SK-N-SH (cell line): ENCODE measurements at regions not wholly inside any gene's neighbourhood (a gene's known extent, or its start where the extent isn't known, plus 50 kb on each side); places are given as distances from the start of the nearest gene placed in this dataset.

ENCODE experiments used
- CTCF ChIA-PET: fragments of 300-600, 350-600 bp; formaldehyde crosslinking; extraction: SDS; loops from one replicate; lab custom pipeline; 2021; lab: Yijun Ruan, JAX
- POLR2A ChIA-PET: fragments of 350-600 bp; sonication (Branson Sonifier 250); formaldehyde crosslinking; extraction: SDS; loops from one replicate; lab custom pipeline; 2020; ENCODE audit warnings: antibody characterized with exemption, inconsistent platforms; lab: Yijun Ruan, JAX
- DNase-seq: peaks from one replicate; pipeline ENCODE4 v3.0.0; 2012
- H2AFZ ChIP-seq: fragments of 200-600 bp; sonication (generic); 2 replicates; pipeline ENCODE4 v1.8.1; 2016; ENCODE audit warnings: antibody characterized with exemption, mild to moderate bottlenecking, low read depth
- H3F3A ChIP-seq: fragments of 200-600 bp; sonication (generic); replicated peaks from 2 replicates; pipeline ENCODE3; 2016; ENCODE audit warnings: antibody characterized with exemption, mild to moderate bottlenecking; ENCODE audit not compliant: insufficient read depth
- H3K27ac ChIP-seq, 2 experiments: fragments of 200-500 bp in 1 of 2; fragments of 200-600 bp in 1 of 2; sonication (Bioruptor generic) in 1 of 2; sonication (generic), shearing (Covaris generic) in 1 of 2; 2 replicates each; pipeline versions ENCODE4 v1.5.1 to v1.6.1; 2014 to 2016; ENCODE audit warnings: low read depth in 2 of 2, inconsistent platforms in 1 of 2, low read length in 1 of 2, mild to moderate bottlenecking in 1 of 2, mixed read lengths in 1 of 2
- H3K27me3 ChIP-seq: fragments of 200-600 bp; sonication (generic), shearing (Covaris generic); 2 replicates; pipeline ENCODE4 v1.6.1; 2016; ENCODE audit warnings: mixed run types; ENCODE audit not compliant: insufficient read depth
- H3K36me3 ChIP-seq, 2 experiments: fragments of 200-500 bp in 1 of 2; fragments of 200-600 bp in 1 of 2; sonication (Bioruptor generic) in 1 of 2; sonication (generic) in 1 of 2; replicated peaks in 1 of 2; 2 replicates each; pipeline versions ENCODE3 to v1.5.1; 2014 to 2016; ENCODE audit warnings: low read length in 1 of 2, mild to moderate bottlenecking in 1 of 2; ENCODE audit not compliant: insufficient read depth in 2 of 2, control insufficient read depth in 1 of 2
- H3K4me1 ChIP-seq, 2 experiments: fragments of 200-500 bp in 1 of 2; fragments of 200-600 bp in 1 of 2; sonication (Bioruptor generic) in 1 of 2; sonication (generic), shearing (Covaris generic) in 1 of 2; 2 replicates each; pipeline versions ENCODE4 v1.5.1 to v1.6.1; 2014 to 2016; ENCODE audit warnings: low read depth in 1 of 2, low read length in 1 of 2, mixed run types in 1 of 2; ENCODE audit not compliant: insufficient read depth in 2 of 2, control insufficient read depth in 1 of 2
- H3K4me2 ChIP-seq: fragments of 200-600 bp; sonication (generic), shearing (Covaris generic); 2 replicates; pipeline ENCODE4 v1.6.1; 2017; ENCODE audit warnings: mixed run types
- H3K4me3 ChIP-seq, 2 experiments: fragments of 200-500 bp in 1 of 2; fragments of 200-600 bp in 1 of 2; sonication (Bioruptor generic) in 1 of 2; sonication (generic), shearing (Covaris generic) in 1 of 2; 2 replicates each; pipeline versions ENCODE4 v1.5.1 to v1.8.1; 2014 to 2016; ENCODE audit warnings: low read depth in 2 of 2, inconsistent platforms in 1 of 2, low read length in 1 of 2, mild to moderate bottlenecking in 1 of 2, mixed read lengths in 1 of 2, moderate library complexity in 1 of 2
- H3K79me2 ChIP-seq: fragments of 200-600 bp; sonication (generic); 2 replicates; pipeline ENCODE4 v1.8.1; 2017; ENCODE audit warnings: mild to moderate bottlenecking; ENCODE audit not compliant: insufficient read depth
- H3K9ac ChIP-seq: fragments of 200-600 bp; sonication (generic); 2 replicates; pipeline ENCODE4 v1.6.1; 2017; ENCODE audit warnings: mixed run types
- H3K9me2 ChIP-seq: fragments of 200-600 bp; sonication (generic); 2 replicates; pipeline ENCODE4 v1.6.1; 2017; ENCODE audit warnings: mixed run types
- H3K9me3 ChIP-seq: fragments of 200-600 bp; sonication (generic); 2 replicates; pipeline ENCODE4 v1.6.1; 2017; ENCODE audit warnings: mixed run types, mild to moderate bottlenecking, moderate library complexity
- H4K20me1 ChIP-seq: fragments of 200-600 bp; sonication (generic); 2 replicates; pipeline ENCODE4 v1.6.1; 2017; ENCODE audit warnings: mild to moderate bottlenecking, mixed run types; ENCODE audit not compliant: insufficient read depth
- CHD2 ChIP-seq: fragments of 150-350 bp; IDR thresholded peaks from 2 replicates; pipeline ENCODE4 v1.6.1; 2018; ENCODE audit warnings: low read length; ENCODE audit not compliant: partially characterized antibody
- CTCF ChIP-seq: fragments of 200-600 bp; sonication (generic); IDR thresholded peaks from 2 replicates; pipeline ENCODE4 v1.6.1; 2017; ENCODE audit warnings: antibody characterized with exemption, mild to moderate bottlenecking, moderate library complexity
- ELF1 ChIP-seq: IDR thresholded peaks from 2 replicates; pipeline ENCODE4 v1.4.0; 2012
- EP300 ChIP-seq, 2 experiments: IDR thresholded peaks; 2 replicates each; pipeline versions ENCODE4 v1.4.0 to v1.6.1; 2012; ENCODE audit warnings: borderline replicate concordance in 1 of 2, low read depth in 1 of 2, low read length in 1 of 2
- FOSL2 ChIP-seq: IDR thresholded peaks from 2 replicates; pipeline ENCODE4 v1.4.0; 2012; ENCODE audit warnings: low read depth, mild to moderate bottlenecking, moderate library complexity, borderline replicate concordance
- FOXJ3 ChIP-seq: sonication (generic); formaldehyde crosslinking; IDR thresholded peaks from 2 replicates; pipeline ENCODE4 v1.5.1; 2020; ENCODE audit warnings: mild to moderate bottlenecking, missing genetic modification reagents
- FOXM1 ChIP-seq: IDR thresholded peaks from 2 replicates; pipeline ENCODE4 v1.4.0; 2012; ENCODE audit warnings: low read depth, mild to moderate bottlenecking
- GABPA ChIP-seq: IDR thresholded peaks from 2 replicates; pipeline ENCODE4 v1.4.0; 2012; ENCODE audit warnings: low read depth, mild to moderate bottlenecking
- MEF2A ChIP-seq: IDR thresholded peaks from 2 replicates; pipeline ENCODE4 v1.4.0; 2012; ENCODE audit warnings: low read depth, borderline replicate concordance
- NFIC ChIP-seq: IDR thresholded peaks from 2 replicates; pipeline ENCODE4 v1.4.0; 2012; ENCODE audit warnings: borderline replicate concordance
- NRF1 ChIP-seq: IDR thresholded peaks from 2 replicates; pipeline ENCODE4 v1.6.1; 2012; ENCODE audit warnings: low read depth, mild to moderate bottlenecking, low read length
- POLR2AphosphoS5 ChIP-seq: IDR thresholded peaks from 2 replicates; pipeline ENCODE4 v1.6.1; 2012; ENCODE audit warnings: low read depth, low read length
- RAD21 ChIP-seq: IDR thresholded peaks from 2 replicates; pipeline ENCODE4 v1.6.1; 2012; ENCODE audit warnings: mild to moderate bottlenecking, low read length
- RCOR1 ChIP-seq: fragments of 150-350 bp; IDR thresholded peaks from 2 replicates; pipeline ENCODE4 v1.6.1; 2017; ENCODE audit warnings: antibody characterized with exemption, low read length
- RXRA ChIP-seq: IDR thresholded peaks from 2 replicates; pipeline ENCODE4 v1.4.0; 2012; ENCODE audit warnings: low read depth, mild to moderate bottlenecking, borderline replicate concordance
- SMC3 ChIP-seq: IDR thresholded peaks from 2 replicates; pipeline ENCODE4 v1.6.1; 2012; ENCODE audit warnings: low read depth, low read length, improper control_type of control experiment
- TCF12 ChIP-seq: IDR thresholded peaks from 2 replicates; pipeline ENCODE4 v1.4.0; 2012
- TEAD4 ChIP-seq: IDR thresholded peaks from 2 replicates; pipeline ENCODE4 v1.4.0; 2012; ENCODE audit warnings: mild to moderate bottlenecking, borderline replicate concordance; ENCODE audit not compliant: insufficient read depth
- WGBS: methylation state at CpG from one replicate; pipeline ENCODE4 v1.1.6; 2017; ENCODE audit warnings: low lambda C conversion rate; 5-methylcytosine and 5-hydroxymethylcytosine counted together
- TF ChIP-seq, protein P1 (sequence below): IDR thresholded peaks from 2 replicates; pipeline ENCODE4 v1.4.0; 2012; ENCODE audit warnings: low read depth, borderline replicate concordance
- TF ChIP-seq, protein P2 (sequence below): IDR thresholded peaks from 2 replicates; pipeline ENCODE4 v1.4.0; 2012; ENCODE audit warnings: low read depth

DNA sequence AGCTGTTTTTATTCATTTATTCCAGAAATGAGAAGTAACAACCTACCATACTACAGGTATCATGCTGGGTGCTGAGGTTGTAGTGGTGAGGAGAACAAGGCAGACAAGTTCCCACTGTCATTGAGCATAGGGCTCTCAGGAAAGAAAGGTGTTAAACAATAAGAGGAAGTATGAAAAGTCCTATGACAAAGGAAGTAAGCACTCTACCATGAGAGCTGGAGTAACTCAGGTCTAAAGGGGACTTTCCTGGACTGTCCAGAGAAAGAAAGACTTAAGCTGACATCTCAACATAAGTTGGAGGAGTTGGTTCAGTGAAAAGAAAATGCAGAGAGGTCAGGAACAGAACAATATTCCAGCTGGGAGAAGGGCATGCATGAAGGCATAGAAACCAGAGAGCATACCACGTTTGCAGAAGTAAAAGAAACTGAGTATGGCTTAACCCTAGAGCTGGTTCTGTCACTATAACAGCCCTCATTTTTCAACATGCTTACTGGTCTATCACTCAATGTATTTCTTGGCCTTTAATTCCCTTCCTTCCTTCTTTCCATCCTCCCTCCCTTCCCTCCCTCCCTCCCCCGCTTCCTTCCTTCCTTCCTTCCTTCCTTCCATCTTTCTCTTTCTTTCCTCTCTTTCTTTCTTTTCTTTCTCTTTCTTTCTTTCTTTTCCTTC, 137.8 kb upstream of the BDNF start:
- Histone ChIP-seq H3K9me2 (no peaks in the 10 kb centered on the region), H3K4me3 (no peak overlapping the region), H3K9ac (no peak overlapping the region), H3F3A (no peaks in the 10 kb centered on the region), H3K4me2 (no peak overlapping the region), H2AFZ (no peak overlapping the region), H3K27me3 (no peaks in the 10 kb centered on the region), H4K20me1 (no peaks in the 10 kb centered on the region), H3K4me1 (no peaks in the 10 kb centered on the region), H3K9me3 (no peaks in the 10 kb centered on the region), H3K27ac (no peak overlapping the region), H3K79me2 (no peaks in the 10 kb centered on the region), H3K36me3 (no peaks in the 10 kb centered on the region)
- no peak for TF ChIP-seq FOXM1
- CTCF ChIA-PET, result interaction anchor here (0.8 to 1.4 kb wide), 4 partner anchors 10 to 694 kb away, joined by 3 to 4 read pairs (median 3); no protein-coding TSS in a partner anchor
- POLR2A ChIA-PET, result no interaction called here
- no peak for DNase-seq
- WGBS, result 45% methylated on average over 2 of the region's 2 CpGs

- Histone ChIP-seq H3K4me3 (no peak overlapping the region), H3F3A (no peaks in the 10 kb centered on the region), H3K79me2 (no peaks in the 10 kb centered on the region), H4K20me1 (no peaks in the 10 kb centered on the region), H2AFZ (no peak overlapping the region), H3K36me3 (no peaks in the 10 kb centered on the region), H3K27me3 (no peaks in the 10 kb centered on the region), H3K4me2 (no peak overlapping the region), H3K9me2 (no peaks in the 10 kb centered on the region), H3K9me3 (peaks cover 4% of the 10 kb centered on the region), H3K4me1 (no peaks in the 10 kb centered on the region), H3K27ac (no peak overlapping the region), H3K9ac (no peak overlapping the region)
- POLR2A ChIA-PET, result no interaction called here
- CTCF ChIA-PET, result no interaction called here
- no peak for DNase-seq
- 72% methylated on average over 3 of the region's 3 CpGs for WGBS
- no peak for TF ChIP-seq EP300 (IDR thresholded peaks at IDR 0.05; ENCODE audit: borderline replicate concordance in 1 of 2, low read depth in 1 of 2, low read length in 1 of 2)
- TF ChIP-seq RAD21, result no peak
- no peak for TF ChIP-seq SMC3
- TF ChIP-seq, protein P1, sequence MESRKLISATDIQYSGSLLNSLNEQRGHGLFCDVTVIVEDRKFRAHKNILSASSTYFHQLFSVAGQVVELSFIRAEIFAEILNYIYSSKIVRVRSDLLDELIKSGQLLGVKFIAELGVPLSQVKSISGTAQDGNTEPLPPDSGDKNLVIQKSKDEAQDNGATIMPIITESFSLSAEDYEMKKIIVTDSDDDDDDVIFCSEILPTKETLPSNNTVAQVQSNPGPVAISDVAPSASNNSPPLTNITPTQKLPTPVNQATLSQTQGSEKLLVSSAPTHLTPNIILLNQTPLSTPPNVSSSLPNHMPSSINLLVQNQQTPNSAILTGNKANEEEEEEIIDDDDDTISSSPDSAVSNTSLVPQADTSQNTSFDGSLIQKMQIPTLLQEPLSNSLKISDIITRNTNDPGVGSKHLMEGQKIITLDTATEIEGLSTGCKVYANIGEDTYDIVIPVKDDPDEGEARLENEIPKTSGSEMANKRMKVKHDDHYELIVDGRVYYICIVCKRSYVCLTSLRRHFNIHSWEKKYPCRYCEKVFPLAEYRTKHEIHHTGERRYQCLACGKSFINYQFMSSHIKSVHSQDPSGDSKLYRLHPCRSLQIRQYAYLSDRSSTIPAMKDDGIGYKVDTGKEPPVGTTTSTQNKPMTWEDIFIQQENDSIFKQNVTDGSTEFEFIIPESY, result no peak
- TF ChIP-seq RCOR1, result no peak
- no peak for TF ChIP-seq CHD2
- TF ChIP-seq GABPA, result no peak
These were observed 130.0 kb upstream of the BDNF start for GRCh38 chr11:27830206-27830605.

- H3K4me3 ChIP-seq, result no peak overlapping the region
- no peaks in the 10 kb centered on the region for H4K20me1 ChIP-seq
- H3K4me1 ChIP-seq, result no peaks in the 10 kb centered on the region
- no peaks in the 10 kb centered on the region for H3K36me3 ChIP-seq
- H3K9me2 ChIP-seq, result no peaks in the 10 kb centered on the region
- POLR2A ChIA-PET, result no interaction called here
- H3K4me2 ChIP-seq, result no peak overlapping the region
- no peaks in the 10 kb centered on the region for H3K79me2 ChIP-seq
- no peaks in the 10 kb centered on the region for H3F3A ChIP-seq
- CTCF ChIA-PET, result no interaction called here
- H3K27me3 ChIP-seq, result no peaks in the 10 kb centered on the region
- H3K9me3 ChIP-seq, result no peaks in the 10 kb centered on the region
- no peak overlapping the region for H3K27ac ChIP-seq
- no peak overlapping the region for H2AFZ ChIP-seq
- no peak overlapping the region for H3K9ac ChIP-seq
- no peak for DNase-seq
- TF ChIP-seq CHD2, result no peak
- TF ChIP-seq FOSL2, result no peak
- TF ChIP-seq MEF2A, result no peak
- no peak for TF ChIP-seq RCOR1
- TF ChIP-seq RXRA, result no peak
- TF ChIP-seq CTCF, result no peak
- TF ChIP-seq, protein P2, sequence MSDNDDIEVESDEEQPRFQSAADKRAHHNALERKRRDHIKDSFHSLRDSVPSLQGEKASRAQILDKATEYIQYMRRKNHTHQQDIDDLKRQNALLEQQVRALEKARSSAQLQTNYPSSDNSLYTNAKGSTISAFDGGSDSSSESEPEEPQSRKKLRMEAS, result no peak
- no peak for TF ChIP-seq GABPA
- no peak for TF ChIP-seq TEAD4
- no peak for TF ChIP-seq EP300 (IDR thresholded peaks at IDR 0.05; ENCODE audit: borderline replicate concordance in 1 of 2, low read depth in 1 of 2, low read length in 1 of 2)
- no peak for TF ChIP-seq NRF1
- TF ChIP-seq POLR2AphosphoS5, result no peak
- TF ChIP-seq ELF1, result no peak
- no peak for TF ChIP-seq NFIC
- no peak for TF ChIP-seq TCF12
- TF ChIP-seq FOXJ3 (CRISPR knock-in tag), result no peak
These were observed 120.0 kb upstream of the BDNF start for GRCh38 chr11:27820249-27820648.
